SH-SY5Y (cell line): ENCODE measurements at regions not wholly inside any gene's neighbourhood (a gene's known extent, or its start where the extent isn't known, plus 50 kb on each side); places are given as distances from the start of the nearest gene placed in this dataset.

ENCODE experiments used
- GATA2 ChIP-seq: IDR thresholded peaks from 2 replicates; pipeline ENCODE4 v1.6.1; 2011; ENCODE audit warnings: mild to moderate bottlenecking, low read depth, low read length
- GATA3 ChIP-seq: IDR thresholded peaks from 2 replicates; pipeline ENCODE4 v1.6.1; 2011; ENCODE audit warnings: low read depth, mild to moderate bottlenecking, low read length, moderate library complexity

DNA sequence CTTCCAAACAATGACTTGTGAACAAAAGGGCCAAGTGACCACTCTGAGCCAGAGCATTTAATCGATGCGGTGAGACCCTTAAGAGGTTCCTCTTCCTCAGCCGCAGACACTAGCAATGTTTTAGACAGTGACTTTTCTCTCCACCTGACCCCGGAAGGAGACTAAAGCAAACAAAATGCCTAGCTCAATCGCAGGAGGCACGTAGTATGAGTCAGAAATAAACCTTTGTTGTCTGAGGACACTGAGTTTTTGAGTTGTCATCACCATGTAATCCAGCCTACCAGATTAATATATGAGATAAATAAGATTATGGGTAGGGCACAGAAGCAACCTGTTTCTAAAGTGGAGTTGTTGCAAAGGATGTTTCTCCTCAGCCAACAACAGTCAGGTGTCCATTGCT is 326.2 kb upstream of the DUSP10 start:
- TF ChIP-seq GATA3 (no peak), GATA2 (no peak)
